HG03457 (cell line): ENCODE measurements at regions not wholly inside any gene's neighbourhood (a gene's known extent, or its start where the extent isn't known, plus 50 kb on each side); places are given as distances from the start of the nearest gene placed in this dataset.

Experiments used
- ATAC-seq: cut with Tn5 transposase; IDR thresholded peaks from one replicate; pipeline ENCODE4 v1.9.1; 2021; ENCODE audit warnings: moderate number of reproducible peaks; ENCODE audit not compliant: unreplicated experiment

- no peak for ATAC-seq
Observed at GRCh38 chr14:101064121-101064661, 160.7 kb upstream of the RTL1 start.

DNA sequence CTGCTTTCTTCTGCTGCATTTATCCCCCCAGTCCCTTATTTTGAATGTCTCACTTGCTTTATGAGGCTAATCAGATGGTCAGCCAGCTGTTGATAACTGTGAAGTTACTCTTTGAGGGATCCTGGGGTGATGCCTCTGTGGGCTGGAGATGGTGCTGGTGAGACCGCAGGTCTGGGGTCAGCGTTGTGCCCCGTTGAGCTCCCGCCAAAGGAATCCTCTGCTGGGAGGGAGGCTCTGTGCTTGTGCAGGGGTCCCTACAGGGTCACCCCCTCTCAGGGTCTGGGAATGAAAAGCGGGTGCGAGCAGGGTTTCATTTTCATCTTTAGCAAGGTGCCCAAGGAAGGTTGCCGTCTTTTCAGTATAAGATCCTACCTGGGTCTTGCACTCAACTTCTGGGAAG lies 161.2 kb upstream of the RTL1 start:
- no peak for ATAC-seq

DNA sequence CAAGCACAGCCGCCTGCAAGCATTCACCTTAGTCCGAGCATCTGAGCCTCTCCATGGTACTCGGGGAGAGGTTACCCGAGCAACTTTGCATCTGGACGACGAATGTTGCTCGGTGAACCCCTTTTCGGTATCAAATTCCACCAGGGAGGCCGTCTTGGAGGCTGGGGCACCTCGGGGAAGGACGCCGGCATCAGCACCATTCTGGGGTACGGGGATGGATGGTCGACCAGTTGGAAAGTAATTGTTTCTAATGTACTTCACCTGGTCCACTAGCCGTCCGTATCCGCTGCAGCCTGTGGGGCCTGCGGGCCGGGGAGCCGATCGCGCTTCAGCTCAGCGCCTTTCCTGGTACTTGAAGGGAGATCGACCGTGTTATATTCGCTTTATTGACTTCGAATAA lies 161.7 kb upstream of the RTL1 start:
- no peak for ATAC-seq

- ATAC-seq: no peak
Observed at GRCh38 chr14:101065696-101066694, 162.5 kb upstream of the RTL1 start.

DNA sequence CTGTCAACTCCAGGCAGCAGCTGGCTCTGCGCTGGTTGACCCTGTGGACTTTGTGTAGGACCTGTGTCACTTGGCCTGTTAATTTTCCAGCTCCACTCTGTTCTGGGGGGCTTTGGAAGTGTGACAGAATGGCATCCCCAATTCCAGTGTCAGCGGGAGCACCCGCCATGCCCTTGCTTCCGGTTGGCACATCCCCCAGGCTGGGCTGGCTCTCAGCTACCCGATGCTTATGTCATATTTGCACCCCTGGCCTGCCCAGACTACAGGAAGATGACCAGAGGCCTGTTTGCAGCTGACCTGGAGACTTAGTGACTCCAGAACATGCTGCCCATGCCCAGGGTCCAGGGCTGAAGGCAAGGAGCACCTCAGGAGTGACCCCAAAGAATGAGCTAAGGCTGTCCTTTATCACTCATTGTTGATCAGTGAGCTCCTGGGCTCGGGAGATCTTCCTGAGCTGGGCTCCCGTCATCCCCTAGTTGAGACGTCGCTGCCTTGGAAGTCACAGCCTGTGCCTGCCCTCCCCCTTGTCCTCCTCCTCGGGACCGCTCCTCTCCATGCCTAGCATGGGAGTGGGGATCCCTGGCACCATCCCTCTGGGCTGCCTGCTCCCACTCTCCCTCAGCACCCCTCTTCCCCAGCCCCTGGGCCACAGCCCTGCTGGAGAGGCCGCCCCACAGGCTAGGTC lies 163.4 kb upstream of the RTL1 start:
- no peak for ATAC-seq

GRCh38 chr14:101068313-101069227 lies 165.0 kb upstream of the RTL1 start:
- ATAC-seq: no peak

DNA sequence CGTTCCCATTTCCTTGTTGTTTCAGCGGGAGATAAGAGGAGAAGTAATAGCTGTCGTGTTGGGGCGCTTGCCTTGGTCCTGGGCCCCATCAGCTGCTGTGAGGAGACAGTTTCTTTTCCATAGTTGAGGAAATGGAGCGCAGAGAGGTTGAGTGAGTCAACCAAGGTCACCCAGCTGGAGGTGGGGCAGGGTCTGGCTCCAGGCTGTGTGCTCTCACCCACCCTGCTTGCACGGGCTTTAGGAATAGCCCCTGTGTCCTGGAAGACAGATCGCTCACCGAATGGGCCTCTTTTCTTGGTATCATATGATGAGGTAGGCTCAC lies 165.7 kb upstream of the RTL1 start:
- no peak for ATAC-seq

GRCh38 chr14:101069666-101070362 lies 166.3 kb upstream of the RTL1 start:
- no peak for ATAC-seq

DNA sequence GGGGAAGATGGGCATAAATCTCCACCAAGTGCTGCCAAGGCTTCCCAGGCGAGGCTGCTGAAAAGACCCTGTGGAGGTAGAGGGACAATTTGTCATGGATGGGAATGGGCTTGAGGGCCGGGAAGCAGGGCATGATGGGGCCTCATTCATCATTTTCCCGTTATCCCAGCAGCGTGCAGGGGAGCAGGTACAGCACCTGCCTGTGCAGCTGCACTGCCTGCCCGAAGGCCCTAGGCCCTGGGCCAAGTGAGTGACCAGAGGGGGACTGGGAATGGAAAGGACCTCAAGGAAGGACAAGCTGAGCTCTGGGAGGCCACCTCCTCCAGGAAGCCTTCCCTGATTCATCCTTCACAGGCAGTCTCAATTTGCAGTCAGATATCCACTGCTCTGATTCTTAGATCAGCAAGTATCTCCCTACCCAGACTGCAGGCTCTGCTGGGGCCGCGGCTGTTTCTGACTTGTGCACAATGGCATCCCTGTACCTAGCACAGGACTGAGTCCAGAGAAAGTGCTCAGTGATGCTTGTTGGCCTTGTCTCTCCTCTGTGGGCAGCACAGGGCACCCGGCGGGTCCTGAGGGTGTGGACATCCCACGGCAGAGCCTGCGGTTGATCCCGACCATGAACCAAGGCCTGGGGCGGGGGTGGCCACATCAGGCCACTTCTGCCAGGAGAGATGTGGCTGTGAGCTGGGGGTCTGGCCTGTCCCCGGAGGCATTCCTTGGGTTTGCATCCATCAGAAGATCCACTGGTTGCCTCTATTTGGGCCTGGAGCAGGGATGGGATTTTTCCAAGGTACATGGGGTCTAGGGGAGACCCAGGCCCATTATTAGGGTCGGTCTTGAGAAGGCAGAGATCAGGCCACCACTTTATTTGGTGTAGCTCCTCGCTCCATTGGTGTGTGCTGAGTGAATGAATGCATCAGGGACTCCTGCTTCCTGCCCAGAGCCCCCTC lies 167.3 kb upstream of the RTL1 start:
- no peak for ATAC-seq

DNA sequence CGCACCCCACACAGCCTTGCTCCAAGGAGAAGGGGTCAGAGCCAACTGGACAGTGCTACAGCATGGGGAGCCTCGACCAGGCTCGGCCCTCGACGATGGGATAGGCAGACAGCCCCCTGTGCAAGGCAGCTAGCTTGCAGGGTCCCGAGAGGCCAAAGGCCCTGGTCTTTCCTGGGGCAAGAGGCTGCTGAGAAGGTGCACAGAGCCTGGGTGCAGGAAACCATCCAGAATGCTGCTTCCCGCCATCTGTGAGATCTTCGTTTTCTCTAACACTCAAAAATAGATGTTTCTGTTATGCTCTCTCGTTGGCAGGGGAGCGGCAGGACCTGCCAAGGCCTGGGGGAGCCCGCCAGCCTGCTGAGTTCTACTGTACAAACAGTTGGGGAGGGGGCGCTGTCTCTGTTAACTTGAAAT lies 168.0 kb upstream of the RTL1 start:
- ATAC-seq: no peak

- ATAC-seq: no peak
Observed at GRCh38 chr14:101072070-101072469, 168.5 kb upstream of the RTL1 start.

DNA sequence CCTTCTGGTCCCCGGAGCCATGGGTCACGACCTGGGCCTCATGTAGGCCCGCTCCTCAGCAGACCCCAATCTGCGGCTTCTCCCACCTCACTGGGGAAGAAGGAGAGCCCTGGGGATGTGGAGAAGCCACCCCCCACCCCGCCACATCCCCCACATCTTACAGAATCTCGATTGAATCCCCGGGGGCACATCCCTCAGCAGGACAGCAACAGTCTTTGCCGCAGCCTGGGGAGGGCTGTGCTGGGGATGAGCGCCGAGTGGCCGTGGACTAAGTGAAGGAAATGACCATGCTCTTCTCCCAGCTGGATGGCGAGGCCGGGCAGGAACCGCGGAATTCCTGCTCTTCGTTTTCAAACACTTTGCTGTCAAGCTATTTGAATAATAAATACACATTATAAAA lies 169.0 kb upstream of the RTL1 start:
- ATAC-seq: no peak

DNA sequence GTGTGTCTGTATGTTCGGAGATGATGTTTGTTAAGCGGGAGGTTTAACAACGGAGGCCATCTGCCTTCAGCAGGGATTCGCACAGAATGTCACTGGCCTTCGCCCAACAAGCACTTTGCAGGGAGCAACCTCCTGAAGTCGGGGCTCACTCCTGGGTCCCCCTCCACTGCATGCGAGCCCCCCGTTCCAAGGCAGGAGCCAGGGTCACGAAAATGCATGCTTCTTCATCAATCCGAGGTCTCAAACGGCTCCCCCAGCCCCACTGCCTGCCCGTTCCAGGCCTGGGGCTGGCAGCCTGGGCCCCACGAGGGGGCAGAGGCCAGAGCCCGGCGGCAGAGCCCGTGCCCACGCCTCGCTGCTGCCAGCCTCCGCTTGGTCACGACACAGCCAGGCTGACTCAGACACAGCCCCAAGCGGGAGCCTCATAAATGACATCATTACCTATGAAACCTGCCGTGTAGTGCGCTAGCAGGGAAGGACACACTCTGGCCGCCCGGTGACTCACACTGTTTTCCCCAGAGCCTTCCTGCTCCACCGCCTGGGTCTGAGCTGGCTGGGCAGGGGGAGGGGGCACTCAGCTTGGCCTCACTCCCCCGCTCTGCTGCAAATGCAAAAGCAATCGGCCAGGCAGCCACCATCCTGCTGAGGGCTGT lies 169.5 kb upstream of the RTL1 start:
- ATAC-seq: peak; percentile 62

- no peak for ATAC-seq
Observed at GRCh38 chr14:101073598-101073965, 170.1 kb upstream of the RTL1 start.

DNA sequence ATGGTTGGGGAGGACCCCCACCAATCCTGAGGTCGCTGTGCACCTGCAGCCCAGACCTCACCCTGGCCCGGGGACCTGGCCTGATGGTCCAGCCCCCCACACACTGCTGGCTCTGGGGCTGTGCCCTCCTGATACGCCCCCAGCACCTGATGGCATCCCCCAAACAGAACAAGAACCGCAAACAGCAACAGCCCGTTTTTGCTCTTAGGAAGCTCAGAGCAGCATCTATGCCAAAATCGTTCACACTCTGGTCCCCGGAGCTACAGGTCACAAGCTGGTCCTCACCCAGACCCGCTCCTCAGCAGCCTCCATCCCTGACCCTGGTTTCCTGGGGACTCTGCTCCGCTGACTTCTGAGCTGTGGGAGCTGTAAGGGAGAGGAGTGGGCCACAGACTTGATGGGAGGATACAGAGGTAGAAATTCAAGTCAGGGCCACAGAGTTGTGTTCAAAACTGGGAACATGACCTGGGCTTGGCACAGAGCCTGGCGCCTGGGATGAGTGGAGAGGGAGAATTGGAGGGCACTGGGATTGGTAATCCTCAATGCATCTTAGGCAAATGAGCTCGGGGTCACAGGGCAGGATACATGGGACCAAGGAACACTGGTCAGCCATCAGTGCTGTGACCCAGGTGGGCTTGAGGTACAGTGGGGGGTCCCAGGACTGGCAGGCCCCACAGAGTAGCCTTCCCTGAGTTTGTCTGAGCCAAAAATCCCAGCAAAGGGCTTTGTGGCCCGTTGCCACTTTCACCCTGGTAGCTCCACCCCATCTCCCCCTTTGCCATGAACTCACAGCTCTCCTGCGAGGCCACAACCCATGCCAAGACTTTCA lies 170.9 kb upstream of the RTL1 start:
- ATAC-seq: no peak

DNA sequence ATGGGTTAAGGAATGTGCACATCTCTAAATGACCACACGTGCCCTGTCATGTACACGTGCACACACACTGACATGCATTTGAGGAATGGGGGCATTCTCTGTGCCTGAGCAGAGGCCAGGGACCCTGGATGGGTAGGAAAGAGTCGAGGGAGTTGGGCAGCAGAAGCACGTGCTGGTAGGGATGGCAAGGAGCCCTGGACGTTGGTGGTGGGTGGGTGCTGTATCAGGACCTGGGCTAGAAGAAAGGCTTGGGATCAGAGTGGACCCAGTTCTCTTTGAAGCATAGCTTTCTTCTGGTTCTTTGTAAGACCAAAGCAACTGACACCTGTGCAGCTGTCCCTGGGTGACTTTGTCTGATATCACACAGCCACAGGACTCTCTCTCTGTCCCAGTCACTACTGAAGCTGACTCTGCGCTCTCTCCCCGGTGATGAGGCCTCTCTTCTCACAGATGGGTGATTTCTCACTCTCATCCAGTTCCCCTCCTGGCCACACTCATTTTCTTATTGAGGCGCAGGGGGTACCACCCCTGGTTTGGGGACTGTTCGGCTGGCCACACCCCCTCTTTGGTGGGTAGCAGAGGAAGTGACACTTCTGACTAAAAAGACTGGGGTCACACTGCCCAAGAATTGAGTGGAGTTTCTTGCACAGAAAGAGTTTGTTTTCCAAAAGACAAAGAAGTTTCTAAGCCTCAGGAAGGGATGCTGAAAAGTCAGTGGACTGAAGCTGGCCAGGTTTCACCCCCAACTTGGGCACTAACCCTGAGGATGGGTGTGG lies 171.7 kb upstream of the RTL1 start:
- no peak for ATAC-seq

DNA sequence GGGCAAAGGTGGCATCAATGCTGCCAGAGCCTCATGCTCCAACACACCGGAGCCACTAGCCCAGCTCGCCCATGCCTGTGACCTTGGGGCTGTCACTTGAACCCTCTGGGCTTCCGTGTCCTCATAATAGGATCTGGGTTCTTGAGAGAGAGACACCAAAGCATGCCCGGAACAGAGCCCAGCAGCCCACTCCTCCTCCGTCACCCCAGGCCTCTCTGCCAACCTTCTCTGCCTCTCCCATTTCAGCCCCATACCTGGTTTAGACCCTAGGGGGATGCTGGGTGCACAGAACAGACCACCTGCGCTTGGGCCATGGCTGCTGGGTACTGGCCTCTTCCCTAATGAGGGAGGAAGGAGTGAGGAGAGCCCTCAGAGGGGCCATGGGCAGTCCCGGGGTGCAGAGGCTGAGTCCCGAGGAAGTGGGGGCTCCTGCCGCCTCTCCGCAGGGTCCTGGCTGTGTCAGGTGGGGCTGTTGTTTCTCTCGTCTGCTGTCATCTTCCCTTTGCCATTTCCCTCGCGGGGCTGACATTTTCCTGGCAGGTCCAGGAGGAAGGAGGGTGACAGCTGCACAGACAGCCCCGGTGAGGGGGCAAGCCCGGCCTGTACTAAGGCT lies 172.4 kb upstream of the RTL1 start:
- ATAC-seq: no peak
